Activated CD4-positive, alpha-beta memory T cell treated with anti-CD3 and anti-CD28 coated beads, Interleukin-2, amount 10 ng/mL, durations not matched to agents 7 days and 5 days (primary cell): ENCODE measurements at regions not wholly inside any gene's neighbourhood (a gene's known extent, or its start where the extent isn't known, plus 50 kb on each side); places are given as distances from the start of the nearest gene placed in this dataset.

Experiments
- CTCF ChIA-PET: fragments of 350-600 bp; sonication (Branson Sonifier 250); formaldehyde crosslinking; loops from one replicate; lab custom pipeline; 2021; ENCODE audit warnings: antibody characterized with exemption, inconsistent platforms; lab: Charles Lee
- POLR2A ChIA-PET: fragments of 350-600 bp; sonication (Branson Sonifier 250); formaldehyde crosslinking; loops from one replicate; lab custom pipeline; 2021; ENCODE audit warnings: antibody characterized with exemption; lab: Charles Lee
- DNase-seq: peaks from one replicate; pipeline ENCODE4 v3.0.0-alpha.2; 2020
- H3K27ac Mint-ChIP-seq: one replicate; pipeline ENCODE4 v1.8.0; 2021; ENCODE audit warnings: mild to moderate bottlenecking, mixed read lengths
- H3K27me3 Mint-ChIP-seq: one replicate; pipeline ENCODE4 v1.8.0; 2021; ENCODE audit warnings: mixed read lengths
- H3K36me3 Mint-ChIP-seq: one replicate; pipeline ENCODE4 v1.8.0; 2021; ENCODE audit warnings: low read depth, mixed read lengths
- H3K4me1 Mint-ChIP-seq: one replicate; pipeline ENCODE4 v1.8.0; 2021; ENCODE audit warnings: mixed read lengths
- H3K4me3 Mint-ChIP-seq: one replicate; pipeline ENCODE4 v1.8.0; 2021; ENCODE audit warnings: mild to moderate bottlenecking, mixed read lengths
- H3K9me3 Mint-ChIP-seq: one replicate; pipeline ENCODE4 v1.8.0; 2021; ENCODE audit warnings: mixed read lengths

GRCh38 chr13:50125304-50125553 lies 110.0 kb downstream of the KCNRG start:
- peaks cover 60% of the 10 kb centered on the region for H3K4me1 Mint-ChIP-seq
- POLR2A ChIA-PET = interaction anchor here (0.9 to 13.5 kb wide), 30 partner anchors 9 to 947 kb away, joined by 3 to 661 read pairs (median 12); partner anchors contain the start of genes CAB39L, KPNA3, RNASEH2B and SETDB2
- no peaks in the 10 kb centered on the region for H3K9me3 Mint-ChIP-seq
- DNase-seq = no peak
- H3K36me3 Mint-ChIP-seq = peaks cover 25% of the 10 kb centered on the region
- H3K4me3 Mint-ChIP-seq = peak overlapping the region; percentile 84
- CTCF ChIA-PET = interaction anchor here (1.0 to 6.3 kb wide), 7 partner anchors 42 to 788 kb away, joined by 3 to 82 read pairs (median 11); partner anchors contain the start of gene TRIM13
- H3K27ac Mint-ChIP-seq = peak overlapping the region; percentile 80
- H3K27me3 Mint-ChIP-seq = peaks cover 30% of the 10 kb centered on the region

GRCh38 chr13:50125554-50126262 lies 110.5 kb downstream of the KCNRG start:
- Mint-ChIP-seq H3K27me3 (peaks cover 34% of the 10 kb centered on the region), H3K36me3 (peaks cover 24% of the 10 kb centered on the region), H3K9me3 (no peaks in the 10 kb centered on the region), H3K27ac (peak overlapping the region; percentile 91), H3K4me3 (peak overlapping the region; percentile 84), H3K4me1 (peaks cover 63% of the 10 kb centered on the region)
- ChIA-PET CTCF (interaction anchor here (1.0 to 6.3 kb wide), 7 partner anchors 42 to 788 kb away, joined by 3 to 82 read pairs (median 11); partner anchors contain the start of gene TRIM13), POLR2A (interaction anchor here (0.9 to 13.5 kb wide), 30 partner anchors 8 to 947 kb away, joined by 3 to 661 read pairs (median 10); partner anchors contain the start of genes CAB39L, KPNA3, RNASEH2B and SETDB2)
- peak; percentile 83 for DNase-seq

GRCh38 chr13:50126263-50126992 lies 111.2 kb downstream of the KCNRG start:
- H3K4me1 Mint-ChIP-seq = peaks cover 71% of the 10 kb centered on the region
- ChIA-PET POLR2A (interaction anchor here (0.8 to 13.5 kb wide), 24 partner anchors 10 to 946 kb away, joined by 3 to 661 read pairs (median 10); partner anchors contain the start of genes KPNA3, RNASEH2B, SPRYD7 and TRIM13), CTCF (interaction anchor here (1.0 to 6.3 kb wide), 6 partner anchors 43 to 1750 kb away, joined by 3 to 82 read pairs (median 15); partner anchors contain the start of gene TRIM13)
- peaks cover 41% of the 10 kb centered on the region for H3K27me3 Mint-ChIP-seq
- no peaks in the 10 kb centered on the region for H3K9me3 Mint-ChIP-seq
- H3K27ac Mint-ChIP-seq = peak overlapping the region; percentile 91
- peak; percentile 21 for DNase-seq
- peak overlapping the region; percentile 84 for H3K4me3 Mint-ChIP-seq
- H3K36me3 Mint-ChIP-seq = peaks cover 20% of the 10 kb centered on the region

DNA sequence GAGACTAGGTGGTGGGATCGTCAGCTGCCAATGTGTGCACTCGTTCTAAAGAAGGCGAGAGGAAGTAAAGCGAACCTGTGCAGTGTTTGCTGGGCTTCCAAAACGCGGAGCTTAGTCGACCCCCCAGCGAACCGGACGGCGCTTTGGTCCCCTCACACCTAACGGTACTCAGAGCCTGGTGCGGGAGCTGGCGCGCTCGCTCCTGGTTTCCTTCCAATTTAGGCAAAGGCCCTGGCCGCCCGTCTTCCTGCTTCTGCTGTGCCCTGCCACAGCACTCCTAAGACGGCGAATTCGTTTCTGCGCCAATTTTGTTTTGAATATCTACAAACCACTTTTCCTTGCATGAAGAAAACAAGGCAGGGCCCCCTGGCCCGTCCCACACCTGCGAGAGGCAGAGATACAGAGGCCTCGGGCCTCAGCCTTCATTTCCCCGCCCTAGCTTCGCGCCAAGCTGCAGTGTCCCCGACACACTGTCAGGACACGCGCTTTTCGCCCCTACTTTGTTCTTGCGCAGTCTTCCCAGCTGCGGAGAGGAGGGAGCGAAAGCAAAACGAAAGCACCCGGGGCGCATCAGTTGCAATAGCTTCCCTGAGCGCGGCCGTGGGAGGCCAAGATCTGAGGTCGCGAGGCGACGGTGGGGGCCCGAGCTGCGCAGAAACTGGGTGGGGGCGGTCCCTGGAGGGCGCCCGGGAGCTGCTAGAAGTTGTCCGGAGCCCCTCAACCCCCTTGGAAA lies 111.9 kb downstream of the KCNRG start:
- CTCF ChIA-PET = interaction anchor here (0.6 to 6.3 kb wide), 6 partner anchors 44 to 1751 kb away, joined by 3 to 82 read pairs (median 14); partner anchors contain the start of gene TRIM13
- H3K4me3 Mint-ChIP-seq = peak overlapping the region; percentile 84
- H3K4me1 Mint-ChIP-seq = peaks cover 73% of the 10 kb centered on the region
- no peaks in the 10 kb centered on the region for H3K9me3 Mint-ChIP-seq
- POLR2A ChIA-PET = interaction anchor here (0.8 to 13.5 kb wide), 13 partner anchors 9 to 783 kb away, joined by 3 to 661 read pairs (median 21); partner anchors contain the start of genes RNASEH2B and TRIM13
- H3K27ac Mint-ChIP-seq = peak overlapping the region; percentile 91
- H3K36me3 Mint-ChIP-seq = peaks cover 16% of the 10 kb centered on the region
- DNase-seq = peak; percentile 59
- H3K27me3 Mint-ChIP-seq = peaks cover 48% of the 10 kb centered on the region

- Mint-ChIP-seq H3K36me3 (peaks cover 10% of the 10 kb centered on the region), H3K4me1 (peaks cover 73% of the 10 kb centered on the region), H3K27me3 (peaks cover 50% of the 10 kb centered on the region), H3K9me3 (no peaks in the 10 kb centered on the region), H3K27ac (no peak overlapping the region), H3K4me3 (peak overlapping the region; percentile 84)
- CTCF ChIA-PET = interaction anchor here (1.3 to 6.3 kb wide), 4 partner anchors 44 to 784 kb away, joined by 3 to 82 read pairs (median 14); partner anchors contain the start of gene TRIM13
- POLR2A ChIA-PET = interaction anchor here (1.2 to 13.5 kb wide), 6 partner anchors 50 to 782 kb away, joined by 3 to 661 read pairs (median 32); partner anchors contain the start of genes RNASEH2B and TRIM13
- DNase-seq = no peak
Observed at GRCh38 chr13:50127726-50128291, 112.6 kb downstream of the KCNRG start.

- Mint-ChIP-seq H3K27ac (peak overlapping the region; percentile 83), H3K27me3 (peaks cover 54% of the 10 kb centered on the region), H3K4me1 (peaks cover 66% of the 10 kb centered on the region), H3K36me3 (peaks cover 8% of the 10 kb centered on the region), H3K4me3 (peak overlapping the region; percentile 84), H3K9me3 (no peaks in the 10 kb centered on the region)
- CTCF ChIA-PET = interaction anchor here (1.3 to 6.3 kb wide), 5 partner anchors 45 to 783 kb away, joined by 3 to 82 read pairs (median 9); partner anchors contain the start of gene TRIM13
- POLR2A ChIA-PET = interaction anchor here (0.6 to 13.5 kb wide), 9 partner anchors 24 to 781 kb away, joined by 3 to 661 read pairs (median 3); partner anchors contain the start of genes RNASEH2B and TRIM13
- DNase-seq = peak; percentile 32
Observed at GRCh38 chr13:50128428-50128931, 113.2 kb downstream of the KCNRG start.

DNA sequence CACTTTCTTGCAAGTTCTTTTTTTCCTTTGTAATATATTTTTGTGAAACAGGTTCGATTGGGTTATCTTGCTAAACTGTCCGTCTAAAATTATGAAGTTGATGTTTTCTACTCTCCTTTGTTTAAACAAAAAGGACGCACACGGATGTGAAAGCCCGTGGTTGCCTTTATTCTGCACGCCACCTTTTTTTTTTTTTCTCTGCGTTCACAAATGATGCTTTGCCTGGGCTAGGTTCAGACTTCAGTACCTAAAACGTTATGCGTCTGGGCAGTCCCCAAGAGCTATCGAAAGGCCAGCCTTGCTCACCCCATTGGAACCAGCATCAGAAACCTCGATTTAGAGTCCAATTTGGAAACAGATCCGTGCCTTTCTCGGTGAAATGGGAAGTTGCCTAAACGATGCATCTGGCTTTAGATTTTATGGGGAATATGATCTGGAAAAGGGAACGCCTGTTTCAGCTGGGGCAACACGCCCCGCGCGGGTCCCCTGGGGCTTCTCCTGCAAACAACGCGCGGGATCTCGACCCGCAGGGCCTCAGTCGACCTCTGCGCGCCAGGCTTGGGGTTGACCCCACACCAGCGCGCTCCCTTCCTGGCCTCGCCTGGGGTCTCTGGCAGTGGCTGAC lies 113.9 kb downstream of the KCNRG start:
- Mint-ChIP-seq H3K9me3 (peaks cover 3% of the 10 kb centered on the region), H3K36me3 (peaks cover 10% of the 10 kb centered on the region), H3K27ac (peak overlapping the region; percentile 83), H3K4me1 (peaks cover 63% of the 10 kb centered on the region), H3K27me3 (peaks cover 61% of the 10 kb centered on the region), H3K4me3 (peak overlapping the region; percentile 84)
- ChIA-PET CTCF (interaction anchor here (1.3 to 6.3 kb wide), 5 partner anchors 46 to 782 kb away, joined by 3 to 82 read pairs (median 9); partner anchors contain the start of gene TRIM13), POLR2A (interaction anchor here (0.6 to 13.5 kb wide), 10 partner anchors 24 to 781 kb away, joined by 3 to 661 read pairs (median 4); partner anchors contain the start of genes RNASEH2B and TRIM13)
- DNase-seq = peak; percentile 28

GRCh38 chr13:50129706-50130122 lies 114.5 kb downstream of the KCNRG start:
- peaks cover 11% of the 10 kb centered on the region for H3K36me3 Mint-ChIP-seq
- H3K27me3 Mint-ChIP-seq = peaks cover 66% of the 10 kb centered on the region
- POLR2A ChIA-PET = interaction anchor here (1.4 to 13.5 kb wide), 6 partner anchors 52 to 780 kb away, joined by 3 to 661 read pairs (median 16); partner anchors contain the start of genes RNASEH2B and TRIM13
- DNase-seq = no peak
- peak overlapping the region; percentile 84 for H3K4me3 Mint-ChIP-seq
- H3K27ac Mint-ChIP-seq = peak overlapping the region; percentile 83
- H3K9me3 Mint-ChIP-seq = peaks cover 7% of the 10 kb centered on the region
- CTCF ChIA-PET = interaction anchor here (1.4 kb wide), 1 partner anchor 107 kb away, joined by 3 read pairs; no protein-coding TSS in a partner anchor
- H3K4me1 Mint-ChIP-seq = peaks cover 63% of the 10 kb centered on the region

DNA sequence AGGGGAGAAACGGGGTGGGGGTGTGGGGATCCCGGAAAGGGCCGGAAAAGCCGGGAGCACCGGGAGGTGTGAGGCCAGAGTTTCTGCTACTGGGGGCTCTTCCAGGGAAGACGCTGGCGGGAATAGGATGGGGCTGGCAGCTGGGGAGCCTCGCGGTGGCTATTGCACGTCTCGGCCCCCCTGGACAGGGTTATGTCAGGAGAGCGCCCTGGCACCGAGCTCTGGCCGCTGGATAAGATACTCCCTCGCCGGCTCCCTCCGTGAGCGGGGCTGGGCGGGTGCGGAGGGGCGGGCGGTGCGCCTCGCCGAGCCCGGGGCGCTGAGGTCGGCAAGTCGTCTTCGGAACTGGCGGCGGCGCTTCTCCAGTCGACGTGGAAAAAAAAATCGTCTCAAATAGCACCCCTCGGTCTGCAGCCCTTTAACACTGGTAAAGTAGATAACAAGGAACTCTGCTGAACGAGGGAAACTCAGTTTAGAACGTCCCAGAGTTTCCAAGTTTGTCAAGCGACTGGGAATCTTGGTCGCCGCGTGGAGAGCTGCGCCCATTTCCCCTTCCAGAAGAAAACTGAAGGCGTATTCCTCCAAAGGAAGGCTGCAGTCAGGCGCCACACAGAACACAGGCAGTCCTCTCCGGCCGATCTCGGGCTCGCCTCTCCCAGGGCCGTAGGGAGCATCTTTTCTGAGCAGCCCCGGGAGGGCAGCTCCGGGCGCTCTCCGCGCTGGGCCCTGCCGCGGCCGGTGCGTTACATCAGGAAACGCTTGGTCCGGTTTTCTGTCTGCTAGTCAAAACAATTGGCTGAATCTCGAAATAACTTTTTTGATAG lies 115.1 kb downstream of the KCNRG start:
- ChIA-PET POLR2A (interaction anchor here (0.9 to 13.5 kb wide), 5 partner anchors 52 to 793 kb away, joined by 3 to 661 read pairs (median 12); partner anchors contain the start of gene TRIM13), CTCF (no interaction called here)
- peaks cover 72% of the 10 kb centered on the region for H3K27me3 Mint-ChIP-seq
- H3K36me3 Mint-ChIP-seq = peaks cover 13% of the 10 kb centered on the region
- H3K4me1 Mint-ChIP-seq = peaks cover 63% of the 10 kb centered on the region
- H3K27ac Mint-ChIP-seq = peak overlapping the region; percentile 31
- peak overlapping the region; percentile 84 for H3K4me3 Mint-ChIP-seq
- peaks cover 10% of the 10 kb centered on the region for H3K9me3 Mint-ChIP-seq
- DNase-seq = peak; percentile 31
